HepG2 (cell line): ENCODE measurements at regions not wholly inside any gene's neighbourhood (a gene's known extent, or its start where the extent isn't known, plus 50 kb on each side); places are given as distances from the start of the nearest gene placed in this dataset.

Experiments
- ATAC-seq: fragments of 200-7000 bp; cut with Tn5 transposase; 3 replicates; pipeline ENCODE4 v1.9.1; 2020; ENCODE audit warnings: mild to moderate bottlenecking, moderate library complexity
- BruUV-seq: library from RNA; stranded (reverse); fragments of 400-500 nt; replicated peaks from 2 replicates; lab custom pipeline; 2021; lab: Mats Ljungman, UMichigan
- CTCF ChIA-PET: fragments of 300-600 bp; formaldehyde crosslinking; extraction: SDS; loops from one replicate; lab custom pipeline; 2021; ENCODE audit warnings: low total read pairs, inconsistent platforms, low intra/inter-chr PET ratio; lab: Yijun Ruan, JAX
- POLR2A ChIA-PET: fragments of 350-600 bp; sonication (Branson Sonifier 250); formaldehyde crosslinking; loops from one replicate; lab custom pipeline; 2020; ENCODE audit warnings: antibody characterized with exemption, inconsistent platforms; lab: Yijun Ruan, JAX
- DNase-seq: peaks from one replicate; pipeline ENCODE4 v3.0.0-alpha.2; 2015; ENCODE audit warnings: low spot score
- FAIRE-seq: peaks from 3 replicates; lab custom pipeline; 2011; peaks lifted over from hg19 to GRCh38; lab: Jason Lieb, UNC
- H2AFZ ChIP-seq: one replicate; pipeline ENCODE4 v1.6.1; 2011; ENCODE audit warnings: low read length, inconsistent platforms
- H3K27ac ChIP-seq: fragments of 300-600 bp; 3 replicates; pipeline ENCODE4 v1.8.0; 2011; ENCODE audit warnings: mixed run types, mild to moderate bottlenecking, mixed read lengths, low read length, inconsistent platforms; ENCODE audit not compliant: insufficient read depth; ENCODE audit errors: extremely low read length
- H3K27me3 ChIP-seq, 2 experiments: fragments of 200-600 bp in 1 of 2; 2 replicates in 1 of 2; 3 replicates in 1 of 2; pipeline versions ENCODE4 v1.6.0 to v1.8.0; 2011; ENCODE audit warnings: low read length in 2 of 2, mild to moderate bottlenecking in 2 of 2, moderate library complexity in 2 of 2, inconsistent platforms in 1 of 2; ENCODE audit not compliant: insufficient read depth in 2 of 2, control insufficient read depth in 1 of 2
- H3K36me3 ChIP-seq, 2 experiments: fragments of 200-600 bp in 1 of 2; replicated peaks in 1 of 2; 2 replicates in 1 of 2; 3 replicates in 1 of 2; pipeline versions ENCODE4 v1.5.1 to v1.8.0; 2011; ENCODE audit warnings: low read length in 2 of 2, inconsistent platforms in 1 of 2; ENCODE audit not compliant: insufficient read depth in 2 of 2, control insufficient read depth in 1 of 2
- H3K4me1 ChIP-seq: 2 replicates; pipeline ENCODE4 v1.5.1; 2012; ENCODE audit warnings: low read length, inconsistent platforms; ENCODE audit not compliant: insufficient read depth
- H3K4me2 ChIP-seq: 2 replicates; pipeline ENCODE4 v1.6.0; 2011; ENCODE audit warnings: low read depth, low read length, inconsistent platforms
- H3K4me3 ChIP-seq, 3 experiments: fragments of 200-600 bp in 1 of 3; sonication (generic), shearing (Covaris generic) in 1 of 3; replicated peaks in 1 of 3; 2 replicates each; pipeline ENCODE4 v1.5.1; 2011 to 2016; ENCODE audit warnings: low read length in 3 of 3, inconsistent platforms in 2 of 3, low read depth in 2 of 3, mild to moderate bottlenecking in 2 of 3, control low read depth in 1 of 3, mixed read lengths in 1 of 3; ENCODE audit not compliant: insufficient read depth in 1 of 3
- H3K79me2 ChIP-seq: one replicate; pipeline ENCODE4 v1.6.1; 2011; ENCODE audit warnings: low read length, inconsistent platforms; ENCODE audit not compliant: insufficient read depth
- H3K9ac ChIP-seq: 2 replicates; pipeline ENCODE4 v1.6.0; 2011; ENCODE audit warnings: mild to moderate bottlenecking, low read depth, low read length, inconsistent platforms; ENCODE audit not compliant: insufficient read depth
- H3K9me3 ChIP-seq: 2 replicates; pipeline ENCODE4 v1.5.1; 2012; ENCODE audit warnings: mild to moderate bottlenecking, low read length
- H4K20me1 ChIP-seq: 2 replicates; pipeline ENCODE4 v1.6.0; 2011; ENCODE audit warnings: inconsistent platforms, mild to moderate bottlenecking, low read length, moderate library complexity; ENCODE audit not compliant: insufficient read depth
- AKAP8 ChIP-seq: sonication (generic); formaldehyde crosslinking; IDR thresholded peaks from 2 replicates; pipeline ENCODE4 v1.5.1; 2020; ENCODE audit warnings: mild to moderate bottlenecking, missing genetic modification reagents
- ARNT2 ChIP-seq: sonication (generic); formaldehyde crosslinking; IDR thresholded peaks from 2 replicates; pipeline ENCODE4 v1.8.0; 2022; ENCODE audit warnings: mild to moderate bottlenecking, low read depth, missing genetic modification reagents, moderate library complexity
- HIVEP1 ChIP-seq: sonication (generic); formaldehyde crosslinking; IDR thresholded peaks from 2 replicates; pipeline ENCODE4 v1.4.0; 2020; ENCODE audit warnings: mild to moderate bottlenecking, missing genetic modification reagents
- HOXA5 ChIP-seq: sonication (generic); formaldehyde crosslinking; IDR thresholded peaks from 2 replicates; pipeline ENCODE4 v1.4.0; 2020; ENCODE audit warnings: missing genetic modification reagents
- KLF12 ChIP-seq: sonication (generic); formaldehyde crosslinking; IDR thresholded peaks from 2 replicates; pipeline ENCODE4 v1.4.0; 2020; ENCODE audit warnings: missing genetic modification reagents, borderline replicate concordance
- KMT2B ChIP-seq: IDR thresholded peaks from 2 replicates; pipeline ENCODE4 v1.6.1; 2016; ENCODE audit warnings: missing genetic modification reagents, missing compliant biosample characterization
- MAFK ChIP-seq, 2 experiments: IDR thresholded peaks in 1 of 2; conservative IDR thresholded peaks in 1 of 2; 2 replicates each; pipeline ENCODE4 v1.6.1; 2011; ENCODE audit warnings: improper control_type of control experiment in 2 of 2, low read length in 2 of 2
- MEIS2 ChIP-seq: sonication (generic); formaldehyde crosslinking; IDR thresholded peaks from 2 replicates; pipeline ENCODE4 v1.9.0; 2021; ENCODE audit warnings: mild to moderate bottlenecking, missing genetic modification reagents
- MLLT10 ChIP-seq: sonication (generic); formaldehyde crosslinking; IDR thresholded peaks from 2 replicates; pipeline ENCODE4 v1.4.0; 2020; ENCODE audit warnings: missing genetic modification reagents
- PRMT3 ChIP-seq: sonication (generic); formaldehyde crosslinking; IDR thresholded peaks from 2 replicates; pipeline ENCODE4 v1.8.1; 2022; ENCODE audit warnings: low read depth, mild to moderate bottlenecking, moderate library complexity, missing genetic modification reagents, borderline replicate concordance
- SNAPC5 ChIP-seq: sonication (generic); formaldehyde crosslinking; IDR thresholded peaks from 2 replicates; pipeline ENCODE4 v1.8.1; 2023; ENCODE audit warnings: mild to moderate bottlenecking, missing genetic modification reagents, borderline replicate concordance
- TBP ChIP-seq: sonication (generic); formaldehyde crosslinking; IDR thresholded peaks from 2 replicates; pipeline ENCODE4 v1.5.0; 2020; ENCODE audit warnings: missing genetic modification reagents
- ZBTB2 ChIP-seq: sonication (generic); formaldehyde crosslinking; IDR thresholded peaks from 2 replicates; pipeline ENCODE4 v1.8.0; 2022; ENCODE audit warnings: low read depth, missing genetic modification reagents
- ZBTB44 ChIP-seq: sonication (generic); formaldehyde crosslinking; IDR thresholded peaks from 2 replicates; pipeline ENCODE4 v1.4.0; 2020; ENCODE audit warnings: missing genetic modification reagents
- ZC3H13 ChIP-seq: sonication (generic); formaldehyde crosslinking; IDR thresholded peaks from 2 replicates; pipeline ENCODE4 v1.8.1; 2023; ENCODE audit warnings: mild to moderate bottlenecking, missing genetic modification reagents, moderate library complexity
- ZMYM2 ChIP-seq: sonication (generic); formaldehyde crosslinking; IDR thresholded peaks from 2 replicates; pipeline ENCODE4 v1.8.0; 2022; ENCODE audit warnings: mild to moderate bottlenecking, missing genetic modification reagents
- ZNF136 ChIP-seq: sonication (generic); formaldehyde crosslinking; IDR thresholded peaks from 2 replicates; pipeline ENCODE4 v1.8.1; 2022; ENCODE audit warnings: low read depth, mild to moderate bottlenecking, moderate library complexity, missing genetic modification reagents
- ZNF563 ChIP-seq: sonication (generic); formaldehyde crosslinking; IDR thresholded peaks from 2 replicates; pipeline ENCODE4 v1.8.0; 2022; ENCODE audit warnings: mild to moderate bottlenecking, moderate library complexity, missing genetic modification reagents
- ZNF713 ChIP-seq: sonication (generic); formaldehyde crosslinking; IDR thresholded peaks from 2 replicates; pipeline ENCODE4 v1.4.0; 2020; ENCODE audit warnings: mild to moderate bottlenecking, missing genetic modification reagents
- ZNF891 ChIP-seq: sonication (generic); formaldehyde crosslinking; IDR thresholded peaks from 2 replicates; pipeline ENCODE4 v1.5.0; 2020; ENCODE audit warnings: mild to moderate bottlenecking, missing genetic modification reagents
- ZXDC ChIP-seq: sonication (generic); formaldehyde crosslinking; IDR thresholded peaks from 2 replicates; pipeline ENCODE4 v1.5.0; 2020; ENCODE audit warnings: mild to moderate bottlenecking, missing genetic modification reagents
- WGBS: methylation state at CpG from one replicate; pipeline ENCODE4 v1.1.6; 2017; ENCODE audit warnings: low lambda C conversion rate; 5-methylcytosine and 5-hydroxymethylcytosine counted together
- in situ Hi-C: cut with HindIII; loops from 2 replicates; pipeline ENCODE4 v1.10.0; 2017; ENCODE audit warnings: low pct_unique_long_range_greater_than_20kb; ENCODE audit not compliant: extremely low pct_ligation_motif_present
- intact Hi-C: fragments of 100-400 bp; cut with micrococcal nuclease; formaldehyde crosslinking; loops from one replicate; pipeline ENCODE4 v1.10.0; 2022; ENCODE audit not compliant: unreplicated experiment

GRCh38 chr1:82844447-82844846 lies 1043.7 kb downstream of the ADGRL2 start (continued):
- TF ChIP-seq ZMYM2 (CRISPR knock-in tag): no peak
- TF ChIP-seq HIVEP1 (CRISPR knock-in tag): no peak
- TF ChIP-seq PRMT3: no peak
- TF ChIP-seq AKAP8: no peak
- no peak for TF ChIP-seq ZNF713 (CRISPR knock-in tag)
- TF ChIP-seq MLLT10 (CRISPR knock-in tag): no peak
- TF ChIP-seq ZBTB2 (CRISPR knock-in tag): no peak
- no peak for TF ChIP-seq ZNF136 (CRISPR knock-in tag)
- TF ChIP-seq, all 625 proteins: peak for 0

GRCh38 chr1:82843876-82844275 lies 1043.1 kb downstream of the ADGRL2 start:
- WGBS: 30% methylated on average over 10 of the region's 10 CpGs
- POLR2A ChIA-PET: no interaction called here
- TF ChIP-seq HOXA5 (CRISPR knock-in tag): no peak
- no peak for TF ChIP-seq ZBTB44 (CRISPR knock-in tag)
- TF ChIP-seq KMT2B (CRISPR knock-in tag): no peak
- no peak for TF ChIP-seq ZNF563 (CRISPR knock-in tag)
- TF ChIP-seq ARNT2: no peak
- no peak for TF ChIP-seq ZNF891 (CRISPR knock-in tag)
- TF ChIP-seq KLF12 (CRISPR knock-in tag): no peak
- no peak for TF ChIP-seq MEIS2
- no peak for TF ChIP-seq SNAPC5 (CRISPR knock-in tag)
- TF ChIP-seq ZC3H13: no peak
- TF ChIP-seq TBP: no peak
- no peak for TF ChIP-seq MLLT10 (CRISPR knock-in tag)
- TF ChIP-seq MAFK (conservative IDR thresholded peaks at IDR 0.05 in 1 of 2, IDR thresholded peaks at IDR 0.05 in 1 of 2; ENCODE audit: low read length in 2 of 2): no peak
- TF ChIP-seq ZXDC (CRISPR knock-in tag): no peak

More at GRCh38 chr1:82843876-82844275, 1043.1 kb downstream of the ADGRL2 start:
- no peak for FAIRE-seq
- no peaks in the 10 kb centered on the region for H3K36me3 ChIP-seq
- H3K27me3 ChIP-seq: no peaks in the 10 kb centered on the region
- no peak overlapping the region for H3K4me3 ChIP-seq
- CTCF ChIA-PET: no interaction called here
- no peaks in the 10 kb centered on the region for H3K79me2 ChIP-seq
- no peaks in the 10 kb centered on the region for H3K4me1 ChIP-seq
- no peaks in the 10 kb centered on the region for H4K20me1 ChIP-seq
- no peak overlapping the region for H3K9ac ChIP-seq
- no peak for DNase-seq
- no peak overlapping the region for H3K27ac ChIP-seq
- in situ Hi-C loops (no loop called here), intact Hi-C loops (no loop called here)
- no peak overlapping the region for H3K4me2 ChIP-seq
- ATAC-seq: no peak
- no peak overlapping the region for H2AFZ ChIP-seq
- H3K9me3 ChIP-seq: peaks cover 42% of the 10 kb centered on the region
- BruUV-seq: no TSS peak
